ENCODE measurements at regions not wholly inside any gene's neighbourhood (a gene's known extent, or its start where the extent isn't known, plus 50 kb on each side); places are given as distances from the start of the nearest gene placed in this dataset.

GRCh38 chr10:3474266-3474665, 301.7 kb upstream of the PITRM1 start:
- Mint-ChIP-seq H3K9me3 (ENCODE audit: unreplicated experiment) (no peaks in the 10 kb centered on the region), H3K36me3 (ENCODE audit: unreplicated experiment) (peaks cover 2% of the 10 kb centered on the region), H3K27ac (ENCODE audit: unreplicated experiment) (no peak overlapping the region), H3K27me3 (ENCODE audit: unreplicated experiment) (peaks cover 7% of the 10 kb centered on the region), H3K4me3 (ENCODE audit: unreplicated experiment) (no peak overlapping the region), H3K4me1 (ENCODE audit: unreplicated experiment) (peaks cover 24% of the 10 kb centered on the region)
- no peak for DNase-seq (ENCODE audit: extremely low spot score, unreplicated experiment)
- no peak for TF ChIP-seq CTCF (IDR thresholded peaks at IDR 0.05)

- peaks cover 7% of the 10 kb centered on the region for H3K27me3 Mint-ChIP-seq (ENCODE audit: unreplicated experiment)
- no peak overlapping the region for H3K27ac Mint-ChIP-seq (ENCODE audit: unreplicated experiment)
- peaks cover 2% of the 10 kb centered on the region for H3K36me3 Mint-ChIP-seq (ENCODE audit: unreplicated experiment)
Measured at GRCh38 chr10:3473271-3473670, 300.7 kb upstream of the PITRM1 start.

GRCh38 chr10:3472287-3473051, 299.9 kb upstream of the PITRM1 start:
- Mint-ChIP-seq H3K27ac (ENCODE audit: unreplicated experiment) (no peak overlapping the region), H3K9me3 (ENCODE audit: unreplicated experiment) (no peaks in the 10 kb centered on the region), H3K4me3 (ENCODE audit: unreplicated experiment) (no peak overlapping the region), H3K4me1 (ENCODE audit: unreplicated experiment) (peaks cover 42% of the 10 kb centered on the region), H3K36me3 (ENCODE audit: unreplicated experiment) (peaks cover 2% of the 10 kb centered on the region), H3K27me3 (ENCODE audit: unreplicated experiment) (peaks cover 7% of the 10 kb centered on the region)
- no peak for TF ChIP-seq CTCF (IDR thresholded peaks at IDR 0.05)
- DNase-seq (ENCODE audit: extremely low spot score, unreplicated experiment), result no peak

More at GRCh38 chr10:3473271-3473670, 300.7 kb upstream of the PITRM1 start:
- Mint-ChIP-seq H3K9me3 (ENCODE audit: unreplicated experiment) (no peaks in the 10 kb centered on the region), H3K4me1 (ENCODE audit: unreplicated experiment) (peaks cover 34% of the 10 kb centered on the region), H3K4me3 (ENCODE audit: unreplicated experiment) (no peak overlapping the region)
- DNase-seq (ENCODE audit: extremely low spot score, unreplicated experiment), result no peak
- no peak for TF ChIP-seq CTCF (IDR thresholded peaks at IDR 0.05)

- H3K9me3 Mint-ChIP-seq (ENCODE audit: unreplicated experiment), result no peaks in the 10 kb centered on the region
- DNase-seq (ENCODE audit: extremely low spot score, unreplicated experiment), result no peak
- H3K27me3 Mint-ChIP-seq (ENCODE audit: unreplicated experiment), result peaks cover 5% of the 10 kb centered on the region
- peaks cover 48% of the 10 kb centered on the region for H3K4me1 Mint-ChIP-seq (ENCODE audit: unreplicated experiment)
- TF ChIP-seq CTCF (IDR thresholded peaks at IDR 0.05), result no peak
- H3K4me3 Mint-ChIP-seq (ENCODE audit: unreplicated experiment), result no peak overlapping the region
- H3K27ac Mint-ChIP-seq (ENCODE audit: unreplicated experiment), result no peak overlapping the region
- H3K36me3 Mint-ChIP-seq (ENCODE audit: unreplicated experiment), result peaks cover 2% of the 10 kb centered on the region
Measured at GRCh38 chr10:3471927-3472286, 299.3 kb upstream of the PITRM1 start.

- Mint-ChIP-seq H3K9me3 (ENCODE audit: unreplicated experiment) (no peaks in the 10 kb centered on the region), H3K4me1 (ENCODE audit: unreplicated experiment) (peaks cover 50% of the 10 kb centered on the region), H3K27ac (ENCODE audit: unreplicated experiment) (no peak overlapping the region), H3K27me3 (ENCODE audit: unreplicated experiment) (peaks cover 3% of the 10 kb centered on the region), H3K4me3 (ENCODE audit: unreplicated experiment) (no peak overlapping the region), H3K36me3 (ENCODE audit: unreplicated experiment) (peaks cover 2% of the 10 kb centered on the region)
- no peak for DNase-seq (ENCODE audit: extremely low spot score, unreplicated experiment)
- no peak for TF ChIP-seq CTCF (IDR thresholded peaks at IDR 0.05)
Measured at GRCh38 chr10:3471472-3471871, 298.9 kb upstream of the PITRM1 start.

Measured in osteocyte (in vitro differentiated cells).